NOMO-1 treated with dmso at 0.1 percent for 144 hours (cell line): ENCODE measurements at regions not wholly inside any gene's neighbourhood (a gene's known extent, or its start where the extent isn't known, plus 50 kb on each side); places are given as distances from the start of the nearest gene placed in this dataset.
"Not testable (repeated sequence)": the region's sequence is repeated elsewhere in the genome, so short reads cannot be mapped to it uniquely, and the experiment has no call there.

Experiments used
- DNase-seq: peaks from one replicate; lab custom pipeline; 2025; ENCODE audit not compliant: unreplicated experiment; lab: John Stamatoyannopoulos, UW

- DNase-seq, result no peak
Measured at GRCh38 chrX:3443184-3443583, 96.7 kb upstream of the MXRA5 start.

- DNase-seq, result no peak
Measured at GRCh38 chrX:3442691-3443090, 96.2 kb upstream of the MXRA5 start.

- no peak for DNase-seq
Measured at GRCh38 chrX:3440981-3441380, 94.5 kb upstream of the MXRA5 start.

GRCh38 chrX:3435916-3436315 lies 89.5 kb upstream of the MXRA5 start:
- not testable (repeated sequence) for DNase-seq

GRCh38 chrX:3435057-3435456 lies 88.6 kb upstream of the MXRA5 start:
- no peak for DNase-seq

- DNase-seq, result no peak
Measured at GRCh38 chrX:3428792-3429191, 82.3 kb upstream of the MXRA5 start.

GRCh38 chrX:3426552-3426951 lies 80.1 kb upstream of the MXRA5 start:
- DNase-seq, result no peak

GRCh38 chrX:3425031-3425430 lies 78.6 kb upstream of the MXRA5 start:
- DNase-seq, result no peak

GRCh38 chrX:3420316-3420715 lies 73.9 kb upstream of the MXRA5 start:
- no peak for DNase-seq

- no peak for DNase-seq
Measured at GRCh38 chrX:3415011-3415410, 68.6 kb upstream of the MXRA5 start.

- not testable (repeated sequence) for DNase-seq
Measured at GRCh38 chrX:3411626-3412025, 65.2 kb upstream of the MXRA5 start.

- not testable (repeated sequence) for DNase-seq
Measured at GRCh38 chrX:3409936-3410335, 63.5 kb upstream of the MXRA5 start.

- DNase-seq, result no peak
Measured at GRCh38 chrX:3407781-3408180, 61.3 kb upstream of the MXRA5 start.

- no peak for DNase-seq
Measured at GRCh38 chrX:3407121-3407520, 60.7 kb upstream of the MXRA5 start.

- no peak for DNase-seq
Measured at GRCh38 chrX:3403748-3404147, 57.3 kb upstream of the MXRA5 start.
